ENCODE measurements at regions not wholly inside any gene's neighbourhood (a gene's known extent, or its start where the extent isn't known, plus 50 kb on each side); places are given as distances from the start of the nearest gene placed in this dataset.

DNA sequence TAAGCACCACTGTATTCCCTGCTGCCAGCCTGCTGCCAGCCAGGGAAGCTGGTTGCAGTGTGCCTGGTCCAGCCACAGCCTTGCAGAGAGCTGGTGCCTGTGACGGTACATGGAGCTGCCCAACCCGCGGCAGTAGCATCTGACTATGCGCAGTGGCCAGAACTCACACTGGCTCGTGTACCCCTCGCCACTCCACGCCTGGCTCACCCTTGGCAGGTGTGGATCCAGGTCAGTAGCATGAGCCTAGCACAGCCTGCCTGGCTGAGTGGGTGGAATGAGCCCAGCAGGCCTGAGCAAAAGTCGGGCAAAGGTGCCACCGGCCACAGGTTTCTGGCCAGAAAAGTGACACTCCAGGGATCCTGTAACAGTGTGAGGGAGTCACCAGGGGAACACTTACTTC is 361.7 kb upstream of the MAP3K7 start:
- CTCF ChIA-PET (ENCODE audit: partially characterized antibody) = interaction anchor here (0.5 to 1.6 kb wide), 4 partner anchors 8 to 133 kb away, joined by 3 to 4 read pairs (median 4); no protein-coding TSS in a partner anchor
- no peak overlapping the region for H4K91ac ChIP-seq (replicated peaks; ENCODE audit: insufficient read length, low read length)
- POLR2A ChIA-PET (ENCODE audit: partially characterized antibody) = no interaction called here
- H3K18ac ChIP-seq (ENCODE audit: extremely low read depth, low read length) = no peak overlapping the region
- H4K8ac ChIP-seq (ENCODE audit: extremely low read depth, insufficient read depth, low read length) = no peak overlapping the region
- FAIRE-seq = no peak
- no peaks in the 10 kb centered on the region for H3K79me1 ChIP-seq (ENCODE audit: low read depth, low read length)
- H2AFZ ChIP-seq (ENCODE audit: low read length) = no peak overlapping the region
- no peaks in the 10 kb centered on the region for H3K23me2 ChIP-seq (ENCODE audit: low read depth, low read length)
- 95% methylated on average over 9 of the region's 9 CpGs; no CpG with 5 or more reads in 1 of the 2 experiments for WGBS, 2 experiments (ENCODE audit: extremely low coverage in 1 of 2, insufficient coverage in 1 of 2, insufficient read length in 1 of 2, insufficient replicate concordance in 2 of 2, low coverage in 1 of 2, low lambda C conversion rate in 2 of 2, missing lambda C conversion rate in 1 of 2)
- H3K79me2 ChIP-seq (ENCODE audit: control insufficient read depth in 1 of 2, insufficient read depth in 2 of 2, low read length in 2 of 2) = no peaks in the 10 kb centered on the region
- no peak overlapping the region for H2BK120ac ChIP-seq (replicated peaks; ENCODE audit: low read depth, low read length)
- no peak overlapping the region for H2AK5ac ChIP-seq (ENCODE audit: low read depth, low read length)
- H3K27ac ChIP-seq (ENCODE audit: low read depth, low read length) = no peak overlapping the region
- H3K56ac ChIP-seq (replicated peaks; ENCODE audit: insufficient read length, low read depth, low read length) = no peak overlapping the region
- H3K9ac ChIP-seq (replicated peaks in 1 of 4; ENCODE audit: extremely low read depth in 1 of 4, low read depth in 3 of 4, low read length in 3 of 4) = no peak overlapping the region
- H3K4ac ChIP-seq (replicated peaks; ENCODE audit: insufficient read length, low read depth, low read length) = no peak overlapping the region
- no peaks in the 10 kb centered on the region for H4K20me1 ChIP-seq (replicated peaks in 1 of 2; ENCODE audit: control insufficient read depth in 1 of 2, insufficient read depth in 2 of 2, low read length in 2 of 2)
- no peak overlapping the region for H3K14ac ChIP-seq (ENCODE audit: insufficient read length)
- no peak overlapping the region for H3K4me3 ChIP-seq (ENCODE audit: extremely low read depth in 1 of 4, insufficient read depth in 2 of 4, low read depth in 3 of 4, low read length in 4 of 4)
- no peak overlapping the region for H2BK15ac ChIP-seq (ENCODE audit: low read length)
- no peak overlapping the region for H2BK20ac ChIP-seq (ENCODE audit: low read length)
- H3K4me2 ChIP-seq (ENCODE audit: insufficient read depth in 1 of 2, low read depth in 2 of 2, low read length in 2 of 2) = no peak overlapping the region
- no peaks in the 10 kb centered on the region for H3K36me3 ChIP-seq (ENCODE audit: control insufficient read depth in 2 of 4, insufficient read depth in 4 of 4, low read length in 3 of 4)
- H3K23ac ChIP-seq (ENCODE audit: insufficient read length) = no peak overlapping the region
- H3K9me3 ChIP-seq (ENCODE audit: insufficient read depth in 2 of 2, low read depth in 1 of 2, low read length in 1 of 2) = no peaks in the 10 kb centered on the region
- no peak overlapping the region for H2BK5ac ChIP-seq (ENCODE audit: low read depth, low read length)
- H3K27me3 ChIP-seq (replicated peaks in 1 of 4; ENCODE audit: control insufficient read depth in 3 of 4, extremely low read depth in 1 of 4, insufficient read depth in 3 of 4, low read length in 3 of 4) = no peaks in the 10 kb centered on the region
- H4K5ac ChIP-seq (ENCODE audit: insufficient read length, low read depth, low read length) = no peak overlapping the region
- H3K4me1 ChIP-seq (replicated peaks in 1 of 4; ENCODE audit: control insufficient read depth in 3 of 4, insufficient read depth in 4 of 4, low read length in 3 of 4) = no peaks in the 10 kb centered on the region
- no peak for TF ChIP-seq PHF8 (conservative IDR thresholded peaks at IDR 0.05; ENCODE audit: low read depth, low read length)
- TF ChIP-seq, protein P1, sequence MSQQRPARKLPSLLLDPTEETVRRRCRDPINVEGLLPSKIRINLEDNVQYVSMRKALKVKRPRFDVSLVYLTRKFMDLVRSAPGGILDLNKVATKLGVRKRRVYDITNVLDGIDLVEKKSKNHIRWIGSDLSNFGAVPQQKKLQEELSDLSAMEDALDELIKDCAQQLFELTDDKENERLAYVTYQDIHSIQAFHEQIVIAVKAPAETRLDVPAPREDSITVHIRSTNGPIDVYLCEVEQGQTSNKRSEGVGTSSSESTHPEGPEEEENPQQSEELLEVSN (IDR thresholded peaks at IDR 0.05) = no peak
- TF ChIP-seq ASH2L (IDR thresholded peaks at IDR 0.05; ENCODE audit: low read length) = no peak
- no peak for TF ChIP-seq TAF1 (IDR thresholded peaks at IDR 0.05; ENCODE audit: low read depth, low read length)
- no peak for TF ChIP-seq FOSL1 (IDR thresholded peaks at IDR 0.05; ENCODE audit: insufficient read depth, low read depth, low read length)
- TF ChIP-seq KDM1A (IDR thresholded peaks at IDR 0.05; ENCODE audit: borderline replicate concordance, low read length) = no peak
- TF ChIP-seq RXRA (IDR thresholded peaks at IDR 0.05; ENCODE audit: insufficient read depth, low read depth, low read length) = no peak
- H2BK12ac ChIP-seq (ENCODE audit: low read depth, low read length) = no peak overlapping the region
- no peak for DNase-seq (ENCODE audit: low read depth in 1 of 2, low spot score in 2 of 2)

Data from H1 (cell line).